Tibial nerve (tissue), 4 donors: ENCODE measurements at regions not wholly inside any gene's neighbourhood (a gene's known extent, or its start where the extent isn't known, plus 50 kb on each side); places are given as distances from the start of the nearest gene placed in this dataset.

Source experiments
- EP300 ChIP-seq, 2 donors: sonication (generic); formaldehyde crosslinking; IDR thresholded peaks; one replicate each; pipeline ENCODE4 v1.6.1; 2017; ENCODE audit warnings: antibody characterized with exemption in 2 of 2, mild to moderate bottlenecking in 1 of 2
- POLR2A ChIP-seq, 2 donors: fragments of 450-650 bp; IDR thresholded peaks; one replicate each; pipeline ENCODE4 v1.6.1; 2017; ENCODE audit warnings: antibody characterized with exemption in 2 of 2, mild to moderate bottlenecking in 2 of 2, moderate library complexity in 2 of 2
- TF ChIP-seq, protein P1 (sequence below), 5 experiments: fragments of 200-600 bp in 3 of 5; fragments of 450-650 bp in 2 of 5; sonication (generic) in 3 of 5; IDR thresholded peaks; one replicate each; pipeline ENCODE4 v1.5.1; 2016 to 2019; ENCODE audit warnings: antibody characterized with exemption in 5 of 5, mild to moderate bottlenecking in 3 of 5, moderate library complexity in 2 of 5

DNA sequence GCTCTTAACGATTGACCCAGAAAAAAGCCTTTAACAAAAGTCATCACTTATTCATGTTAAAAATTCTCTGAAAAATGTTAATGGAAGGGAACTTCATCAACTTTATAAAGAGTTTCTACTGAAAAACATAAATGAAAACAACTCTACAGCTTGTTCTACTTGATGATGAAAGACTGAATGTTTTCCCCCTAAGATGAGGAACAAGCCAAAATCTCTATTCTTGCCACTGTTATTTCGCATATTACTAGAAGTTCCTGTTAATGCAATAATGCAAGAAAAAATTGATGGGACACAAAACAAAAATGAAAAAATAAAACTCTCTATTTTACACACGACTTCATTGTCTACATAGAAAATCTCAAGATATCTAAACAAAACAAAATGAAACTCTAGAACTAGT lies 249.8 kb upstream of the AKR1E2 start:
- TF ChIP-seq POLR2A (IDR thresholded peaks at IDR 0.05) (no peak), EP300 (IDR thresholded peaks at IDR 0.05) (no peak)
- TF ChIP-seq, protein P1, sequence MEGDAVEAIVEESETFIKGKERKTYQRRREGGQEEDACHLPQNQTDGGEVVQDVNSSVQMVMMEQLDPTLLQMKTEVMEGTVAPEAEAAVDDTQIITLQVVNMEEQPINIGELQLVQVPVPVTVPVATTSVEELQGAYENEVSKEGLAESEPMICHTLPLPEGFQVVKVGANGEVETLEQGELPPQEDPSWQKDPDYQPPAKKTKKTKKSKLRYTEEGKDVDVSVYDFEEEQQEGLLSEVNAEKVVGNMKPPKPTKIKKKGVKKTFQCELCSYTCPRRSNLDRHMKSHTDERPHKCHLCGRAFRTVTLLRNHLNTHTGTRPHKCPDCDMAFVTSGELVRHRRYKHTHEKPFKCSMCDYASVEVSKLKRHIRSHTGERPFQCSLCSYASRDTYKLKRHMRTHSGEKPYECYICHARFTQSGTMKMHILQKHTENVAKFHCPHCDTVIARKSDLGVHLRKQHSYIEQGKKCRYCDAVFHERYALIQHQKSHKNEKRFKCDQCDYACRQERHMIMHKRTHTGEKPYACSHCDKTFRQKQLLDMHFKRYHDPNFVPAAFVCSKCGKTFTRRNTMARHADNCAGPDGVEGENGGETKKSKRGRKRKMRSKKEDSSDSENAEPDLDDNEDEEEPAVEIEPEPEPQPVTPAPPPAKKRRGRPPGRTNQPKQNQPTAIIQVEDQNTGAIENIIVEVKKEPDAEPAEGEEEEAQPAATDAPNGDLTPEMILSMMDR (IDR thresholded peaks at IDR 0.05) = no peak
